HG03064 (cell line): ENCODE measurements at regions not wholly inside any gene's neighbourhood (a gene's known extent, or its start where the extent isn't known, plus 50 kb on each side); places are given as distances from the start of the nearest gene placed in this dataset.

Experiments used
- ATAC-seq: cut with Tn5 transposase; IDR thresholded peaks from one replicate; pipeline ENCODE4 v1.9.1; 2021; ENCODE audit warnings: low read depth; ENCODE audit not compliant: unreplicated experiment

- no peak for ATAC-seq
Measured at GRCh38 chr4:123496421-123496820, 99.8 kb downstream of the SPRY1 start.

GRCh38 chr4:123497340-123497739 lies 100.7 kb downstream of the SPRY1 start:
- no peak for ATAC-seq

- ATAC-seq, result no peak
Measured at GRCh38 chr4:123501733-123502132, 105.1 kb downstream of the SPRY1 start.

GRCh38 chr4:123503698-123504363 lies 107.2 kb downstream of the SPRY1 start:
- no peak for ATAC-seq

- no peak for ATAC-seq
Measured at GRCh38 chr4:123505095-123506010, 108.8 kb downstream of the SPRY1 start.

GRCh38 chr4:123506011-123506695 lies 109.6 kb downstream of the SPRY1 start:
- no peak for ATAC-seq

GRCh38 chr4:123507376-123507775 lies 110.8 kb downstream of the SPRY1 start:
- no peak for ATAC-seq

- ATAC-seq, result no peak
Measured at GRCh38 chr4:123510221-123510620, 113.6 kb downstream of the SPRY1 start.

GRCh38 chr4:123510659-123511058 lies 114.1 kb downstream of the SPRY1 start:
- no peak for ATAC-seq

- no peak for ATAC-seq
Measured at GRCh38 chr4:123516576-123516975, 120.0 kb downstream of the SPRY1 start.

GRCh38 chr4:123517176-123517575 lies 120.6 kb downstream of the SPRY1 start:
- ATAC-seq, result no peak

GRCh38 chr4:123517971-123518370 lies 121.4 kb downstream of the SPRY1 start:
- ATAC-seq, result no peak

- ATAC-seq, result no peak
Measured at GRCh38 chr4:123520325-123520724, 123.7 kb downstream of the SPRY1 start.

GRCh38 chr4:123522081-123522480 lies 125.5 kb downstream of the SPRY1 start:
- ATAC-seq, result no peak

- ATAC-seq, result no peak
Measured at GRCh38 chr4:123522646-123523045, 126.1 kb downstream of the SPRY1 start.

GRCh38 chr4:123524958-123525628 lies 128.5 kb downstream of the SPRY1 start:
- ATAC-seq, result no peak

GRCh38 chr4:123526511-123526910 lies 129.9 kb downstream of the SPRY1 start:
- ATAC-seq, result no peak

GRCh38 chr4:123528501-123529277 lies 132.1 kb downstream of the SPRY1 start:
- ATAC-seq, result no peak

- no peak for ATAC-seq
Measured at GRCh38 chr4:123529278-123529568, 132.6 kb downstream of the SPRY1 start.

- no peak for ATAC-seq
Measured at GRCh38 chr4:123530357-123530756, 133.8 kb downstream of the SPRY1 start.
